Endothelial cell of umbilical vein (primary cell): ENCODE measurements at regions not wholly inside any gene's neighbourhood (a gene's known extent, or its start where the extent isn't known, plus 50 kb on each side); places are given as distances from the start of the nearest gene placed in this dataset.

Experiments
- BruUV-seq: library from RNA; stranded (reverse); fragments of 400-500 nt; replicated peaks from 2 replicates; lab custom pipeline; 2021; lab: Mats Ljungman, UMichigan
- CTCF ChIA-PET: fragments of 300-600, 350-600 bp; sonication (Branson Sonifier 250); formaldehyde crosslinking; loops from one replicate; lab custom pipeline; 2021; ENCODE audit warnings: antibody characterized with exemption, inconsistent platforms; lab: Charles Lee
- POLR2A ChIA-PET: fragments of 300-600, 350-600 bp; sonication (Branson Sonifier 250); formaldehyde crosslinking; loops from one replicate; lab custom pipeline; 2021; ENCODE audit warnings: antibody characterized with exemption, inconsistent platforms; lab: Charles Lee
- DNase-seq: peaks from one replicate; pipeline ENCODE4 v3.0.0-alpha.2; 2011; ENCODE audit warnings: low read depth, low spot score
- FAIRE-seq: peaks from 2 replicates; lab custom pipeline; 2011; peaks lifted over from hg19 to GRCh38; lab: Jason Lieb, UNC
- H2AFZ ChIP-seq: 2 replicates; pipeline ENCODE4 v1.6.0; 2012; ENCODE audit warnings: low read depth, low read length, control low read depth, inconsistent platforms
- H3K27ac ChIP-seq: 2 replicates; pipeline ENCODE4 v1.5.1; 2011; ENCODE audit warnings: low read depth, mild to moderate bottlenecking, control low read depth, low read length, moderate library complexity; ENCODE audit not compliant: insufficient read depth
- H3K27me3 ChIP-seq, 2 experiments: 2 replicates each; pipeline versions ENCODE4 v1.6.0 to v1.6.1; 2011; ENCODE audit warnings: low read length in 2 of 2, mixed read lengths in 1 of 2; ENCODE audit not compliant: control insufficient read depth in 2 of 2, insufficient read depth in 2 of 2
- H3K36me3 ChIP-seq, 2 experiments: 2 replicates in 1 of 2; 3 replicates in 1 of 2; pipeline ENCODE4 v1.5.1; 2011; ENCODE audit warnings: low read length in 2 of 2, mild to moderate bottlenecking in 1 of 2, moderate library complexity in 1 of 2; ENCODE audit not compliant: control insufficient read depth in 2 of 2, insufficient read depth in 2 of 2; ENCODE audit errors: extremely low read depth in 1 of 2
- H3K4me1 ChIP-seq: 3 replicates; pipeline ENCODE4 v1.5.1; 2011; ENCODE audit warnings: mild to moderate bottlenecking, low read length; ENCODE audit not compliant: control insufficient read depth, insufficient read depth; ENCODE audit errors: extremely low read depth
- H3K4me2 ChIP-seq: 2 replicates; pipeline ENCODE4 v1.6.1; 2011; ENCODE audit warnings: low read length, control low read depth, mixed read lengths; ENCODE audit not compliant: insufficient read depth
- H3K4me3 ChIP-seq, 3 experiments: fragments of 200-600 bp in 1 of 3; sonication (generic), shearing (Covaris generic) in 1 of 3; replicated peaks in 1 of 3; 2 replicates each; pipeline ENCODE4 v1.5.1; 2011 to 2016; ENCODE audit warnings: control low read depth in 3 of 3, low read length in 3 of 3, mild to moderate bottlenecking in 2 of 3, inconsistent platforms in 1 of 3, low read depth in 1 of 3, moderate library complexity in 1 of 3; ENCODE audit not compliant: insufficient read depth in 1 of 3
- H3K79me2 ChIP-seq: 2 replicates; pipeline ENCODE4 v1.6.0; 2012; ENCODE audit warnings: low read length, inconsistent platforms; ENCODE audit not compliant: control insufficient read depth, insufficient read depth
- H3K9ac ChIP-seq: replicated peaks from 2 replicates; pipeline ENCODE3; 2011; ENCODE audit warnings: low read length, control low read depth; ENCODE audit not compliant: insufficient read depth; ENCODE audit errors: extremely low read depth
- H3K9me1 ChIP-seq: replicated peaks from 3 replicates; pipeline ENCODE4 v1.6.0; 2011; ENCODE audit warnings: mild to moderate bottlenecking, low read length; ENCODE audit not compliant: control insufficient read depth, insufficient read depth; ENCODE audit errors: extremely low read depth
- H3K9me3 ChIP-seq: replicated peaks from 2 replicates; pipeline ENCODE4 v1.5.1; 2012; ENCODE audit warnings: low read length, inconsistent platforms; ENCODE audit not compliant: control insufficient read depth, insufficient read depth
- H4K20me1 ChIP-seq: replicated peaks from 2 replicates; pipeline ENCODE3; 2011; ENCODE audit warnings: mild to moderate bottlenecking, low read length; ENCODE audit not compliant: control insufficient read depth, insufficient read depth; ENCODE audit errors: extremely low read depth
- EZH2 ChIP-seq: IDR thresholded peaks from 2 replicates; pipeline ENCODE4 v1.6.1; 2012; ENCODE audit warnings: borderline replicate concordance, low read depth, mild to moderate bottlenecking, moderate library complexity, low read length, inconsistent platforms; ENCODE audit not compliant: severe bottlenecking
- FOS ChIP-seq: IDR thresholded peaks from 2 replicates; pipeline ENCODE4 v1.6.1; 2011; ENCODE audit warnings: mild to moderate bottlenecking, low read length, moderate library complexity, borderline replicate concordance; ENCODE audit not compliant: insufficient read depth
- GATA2 ChIP-seq: IDR thresholded peaks from 2 replicates; pipeline ENCODE4 v1.7.0; 2011; ENCODE audit warnings: low read depth, mild to moderate bottlenecking, moderate library complexity, mixed read lengths, low read length; ENCODE audit not compliant: insufficient read length, insufficient read depth
- JUN ChIP-seq: IDR thresholded peaks from 2 replicates; pipeline ENCODE4 v1.6.1; 2011; ENCODE audit warnings: borderline replicate concordance, low read depth; ENCODE audit not compliant: insufficient read length, insufficient read depth
- MYC ChIP-seq: IDR thresholded peaks from one replicate; pipeline ENCODE4 v1.6.1; 2011; ENCODE audit warnings: mild to moderate bottlenecking, low read depth, low read length
- POLR2A ChIP-seq: IDR thresholded peaks from 2 replicates; pipeline ENCODE4 v1.6.1; 2012; ENCODE audit warnings: low read depth, mild to moderate bottlenecking, control low read depth, low read length
- POLR2AphosphoS5 ChIP-seq: IDR thresholded peaks from 2 replicates; pipeline ENCODE4 v1.6.1; 2012; ENCODE audit warnings: low read depth, mild to moderate bottlenecking, control low read depth, low read length, moderate library complexity; ENCODE audit not compliant: insufficient read depth
- dilution Hi-C: fragments of 300-500 bp; cut with MboI; formaldehyde crosslinking; loops from one replicate; pipeline ENCODE4 v1.15.0; 2019; ENCODE audit warnings: low sequenced_read_pairs; ENCODE audit not compliant: extremely low pct_ligation_motif_present
- intact Hi-C: fragments of 100-400 bp; cut with micrococcal nuclease; formaldehyde crosslinking; loops from one replicate; pipeline ENCODE4 v1.10.0; 2022
- TF ChIP-seq, protein P1 (sequence below): IDR thresholded peaks from 2 replicates; pipeline ENCODE4 v1.6.1; 2011; ENCODE audit not compliant: insufficient read depth, insufficient read length
- TF ChIP-seq, protein P2 (sequence below), 2 donors: IDR thresholded peaks; 1 replicate in 1 of 2; 2 replicates in 1 of 2; pipeline ENCODE4 v1.5.1; 2011; ENCODE audit warnings: low read length in 2 of 2, mild to moderate bottlenecking in 2 of 2, moderate library complexity in 2 of 2, control low read depth in 1 of 2, inconsistent platforms in 1 of 2, low read depth in 1 of 2; ENCODE audit not compliant: insufficient read depth in 1 of 2; ENCODE audit errors: extremely low read depth in 1 of 2

DNA sequence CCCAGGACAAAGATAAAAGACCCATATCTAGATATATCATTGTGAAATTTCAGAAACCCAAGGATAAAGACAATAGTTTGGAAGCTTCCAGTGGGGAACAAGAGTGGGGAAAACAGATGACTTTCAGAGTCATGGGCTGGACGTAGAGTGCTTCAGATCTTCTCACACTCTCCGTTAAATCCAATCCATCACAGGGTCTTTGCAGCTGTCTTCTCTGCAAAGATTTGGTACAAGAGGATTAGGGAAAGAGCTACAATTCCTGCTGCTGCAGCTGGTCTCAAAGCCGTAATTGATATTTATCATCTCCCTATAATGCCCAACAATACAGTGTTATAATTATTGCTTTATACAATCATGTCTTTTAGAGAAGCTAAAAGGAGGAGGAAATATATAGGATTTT is 63.4 kb upstream of the CLPB start:
- dilution Hi-C loops (no loop called here), intact Hi-C loops (no loop called here)
- CTCF ChIA-PET, result interaction anchor here (0.7 kb wide), 1 partner anchor 219 kb away, joined by 4 read pairs; no protein-coding TSS in a partner anchor
- POLR2A ChIA-PET, result no interaction called here
- FAIRE-seq (no peak), DNase-seq (no peak)
- no peak overlapping the region for H3K9ac ChIP-seq
- H3K36me3 ChIP-seq, result no peaks in the 10 kb centered on the region
- no peak overlapping the region for H3K27ac ChIP-seq
- no peak overlapping the region for H2AFZ ChIP-seq
- no peaks in the 10 kb centered on the region for H3K9me1 ChIP-seq
- H3K79me2 ChIP-seq, result no peaks in the 10 kb centered on the region
- H3K4me2 ChIP-seq, result no peak overlapping the region
- no peaks in the 10 kb centered on the region for H4K20me1 ChIP-seq
- no TSS peak for BruUV-seq
- no peak overlapping the region for H3K4me3 ChIP-seq
- H3K4me1 ChIP-seq, result no peaks in the 10 kb centered on the region
- peaks cover 0 to 3% of the 10 kb centered on the region in 2 experiments for H3K27me3 ChIP-seq
- TF ChIP-seq, protein P1, sequence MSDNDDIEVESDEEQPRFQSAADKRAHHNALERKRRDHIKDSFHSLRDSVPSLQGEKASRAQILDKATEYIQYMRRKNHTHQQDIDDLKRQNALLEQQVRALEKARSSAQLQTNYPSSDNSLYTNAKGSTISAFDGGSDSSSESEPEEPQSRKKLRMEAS, result no peak
- TF ChIP-seq POLR2AphosphoS5, result no peak
- no peak for TF ChIP-seq FOS
- no peak for TF ChIP-seq EZH2
- TF ChIP-seq POLR2A, result no peak
- TF ChIP-seq JUN, result no peak
- no peak for TF ChIP-seq MYC
- TF ChIP-seq, protein P2, sequence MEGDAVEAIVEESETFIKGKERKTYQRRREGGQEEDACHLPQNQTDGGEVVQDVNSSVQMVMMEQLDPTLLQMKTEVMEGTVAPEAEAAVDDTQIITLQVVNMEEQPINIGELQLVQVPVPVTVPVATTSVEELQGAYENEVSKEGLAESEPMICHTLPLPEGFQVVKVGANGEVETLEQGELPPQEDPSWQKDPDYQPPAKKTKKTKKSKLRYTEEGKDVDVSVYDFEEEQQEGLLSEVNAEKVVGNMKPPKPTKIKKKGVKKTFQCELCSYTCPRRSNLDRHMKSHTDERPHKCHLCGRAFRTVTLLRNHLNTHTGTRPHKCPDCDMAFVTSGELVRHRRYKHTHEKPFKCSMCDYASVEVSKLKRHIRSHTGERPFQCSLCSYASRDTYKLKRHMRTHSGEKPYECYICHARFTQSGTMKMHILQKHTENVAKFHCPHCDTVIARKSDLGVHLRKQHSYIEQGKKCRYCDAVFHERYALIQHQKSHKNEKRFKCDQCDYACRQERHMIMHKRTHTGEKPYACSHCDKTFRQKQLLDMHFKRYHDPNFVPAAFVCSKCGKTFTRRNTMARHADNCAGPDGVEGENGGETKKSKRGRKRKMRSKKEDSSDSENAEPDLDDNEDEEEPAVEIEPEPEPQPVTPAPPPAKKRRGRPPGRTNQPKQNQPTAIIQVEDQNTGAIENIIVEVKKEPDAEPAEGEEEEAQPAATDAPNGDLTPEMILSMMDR (IDR thresholded peaks at IDR 0.05; ENCODE audit: extremely low read depth in 1 of 2, insufficient read depth in 1 of 2, low read depth in 1 of 2, low read length in 2 of 2), result no peak
- no peak for TF ChIP-seq GATA2
- no peaks in the 10 kb centered on the region for H3K9me3 ChIP-seq
